Activated T-helper 1 cell treated with anti-CD3 and anti-CD28 coated beads, Interleukin-12 subunit alpha, Interleukin-12 subunit beta, Interleukin-2, Interleukin-4 antibody, amounts not matched to agents 30 ng/mL and 10 ng/mL and 1 ng/mL, durations not matched to agents 14 hours and 24 hours and 36 hours (primary cell): ENCODE measurements at regions not wholly inside any gene's neighbourhood (a gene's known extent, or its start where the extent isn't known, plus 50 kb on each side); places are given as distances from the start of the nearest gene placed in this dataset.
"Not testable (repeated sequence)": the region's sequence is repeated elsewhere in the genome, so short reads cannot be mapped to it uniquely, and the experiment has no call there.

Experiments
- DNase-seq: peaks from one replicate; pipeline ENCODE4 v3.0.0; 2021; ENCODE audit warnings: low spot score
- H3K27ac Mint-ChIP-seq: one replicate; pipeline ENCODE4 v1.8.0; 2021; ENCODE audit warnings: mild to moderate bottlenecking, mixed read lengths
- H3K27me3 Mint-ChIP-seq: one replicate; pipeline ENCODE4 v1.8.0; 2022; ENCODE audit warnings: mild to moderate bottlenecking, moderate library complexity, mixed read lengths; ENCODE audit not compliant: insufficient read depth
- H3K36me3 Mint-ChIP-seq: one replicate; pipeline ENCODE4 v1.8.0; 2021; ENCODE audit warnings: low read depth, mixed read lengths
- H3K4me1 Mint-ChIP-seq: one replicate; pipeline ENCODE4 v1.8.0; 2021; ENCODE audit warnings: low read depth, mixed read lengths
- H3K4me3 Mint-ChIP-seq: one replicate; pipeline ENCODE4 v1.8.0; 2021; ENCODE audit warnings: mild to moderate bottlenecking, moderate library complexity, mixed read lengths
- H3K9me3 Mint-ChIP-seq: one replicate; pipeline ENCODE4 v1.8.0; 2021; ENCODE audit warnings: mixed read lengths
- intact Hi-C: fragments of 100-400 bp; cut with micrococcal nuclease; formaldehyde crosslinking; loops from one replicate; pipeline ENCODE4 v1.15.1; 2024

DNA sequence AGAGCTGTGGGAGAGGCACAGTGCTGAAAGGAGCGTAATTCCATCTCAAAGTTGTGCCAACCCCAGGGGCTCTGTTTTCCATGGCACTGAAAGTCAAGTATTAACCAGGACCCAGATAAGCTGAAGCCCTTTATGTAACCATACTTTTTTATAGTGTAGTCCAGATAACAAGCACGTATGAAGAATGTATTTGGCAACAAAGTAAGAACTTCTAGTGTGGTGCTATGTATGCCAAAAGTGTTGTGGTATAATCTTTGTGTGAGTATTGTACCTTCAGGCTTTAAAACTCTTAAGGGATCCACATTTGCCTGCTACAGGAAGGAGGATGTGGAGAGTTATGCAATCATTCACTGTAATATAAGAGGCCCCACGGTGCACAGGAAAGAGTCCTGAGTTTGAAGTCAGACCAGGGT lies 129.4 kb downstream of the IBTK start:
- Mint-ChIP-seq H3K9me3 (no peaks in the 10 kb centered on the region), H3K36me3 (no peaks in the 10 kb centered on the region), H3K4me1 (no peaks in the 10 kb centered on the region), H3K27ac (no peak overlapping the region), H3K27me3 (no peaks in the 10 kb centered on the region), H3K4me3 (no peak overlapping the region)
- no peak for DNase-seq
- intact Hi-C loops, result no loop called here

DNA sequence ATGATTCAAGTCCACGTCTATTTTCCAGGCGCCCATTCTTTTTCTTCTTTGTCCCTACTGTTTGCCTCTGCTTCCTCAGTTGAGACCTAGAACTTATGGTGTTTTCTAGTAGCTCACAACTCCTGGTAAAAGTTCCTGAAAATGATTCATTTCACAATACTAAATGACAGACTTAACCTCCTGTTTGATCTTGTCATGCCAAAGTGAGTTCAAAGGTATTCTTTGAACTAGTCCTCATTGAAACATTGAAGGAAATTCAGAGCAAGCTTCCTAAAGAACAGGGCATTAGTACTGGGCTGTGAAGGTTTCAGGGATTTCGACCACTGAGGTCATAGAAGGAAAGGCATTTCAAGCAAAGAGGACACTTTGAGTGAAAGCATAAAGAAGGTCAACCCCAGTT lies 132.8 kb downstream of the IBTK start:
- intact Hi-C loops, result no loop called here
- Mint-ChIP-seq H3K4me3 (no peak overlapping the region), H3K9me3 (no peaks in the 10 kb centered on the region), H3K4me1 (no peaks in the 10 kb centered on the region), H3K27me3 (no peaks in the 10 kb centered on the region), H3K27ac (no peak overlapping the region), H3K36me3 (no peaks in the 10 kb centered on the region)
- no peak for DNase-seq

DNA sequence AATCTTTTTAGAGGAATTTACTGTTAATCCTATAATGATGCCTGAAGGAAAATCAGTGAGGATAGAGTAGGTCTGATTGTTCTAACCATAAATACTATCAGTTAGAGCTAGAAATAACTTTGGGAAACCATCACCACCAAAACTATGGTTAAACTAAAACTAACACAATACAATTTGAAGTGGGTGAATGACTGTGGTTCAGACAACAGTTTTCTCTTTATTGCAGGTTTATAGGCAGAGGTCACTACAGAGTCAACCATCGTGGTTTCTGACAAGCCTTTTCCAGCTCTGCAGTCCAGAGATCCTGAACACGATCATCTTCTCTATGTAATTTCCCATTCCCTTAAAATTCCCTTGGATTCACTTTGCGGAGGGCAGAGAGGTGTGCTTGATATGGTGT lies 134.3 kb downstream of the IBTK start:
- Mint-ChIP-seq H3K4me3 (no peak overlapping the region), H3K9me3 (no peaks in the 10 kb centered on the region), H3K4me1 (no peaks in the 10 kb centered on the region), H3K27me3 (no peaks in the 10 kb centered on the region), H3K36me3 (no peaks in the 10 kb centered on the region), H3K27ac (no peak overlapping the region)
- intact Hi-C loops, result no loop called here
- no peak for DNase-seq

DNA sequence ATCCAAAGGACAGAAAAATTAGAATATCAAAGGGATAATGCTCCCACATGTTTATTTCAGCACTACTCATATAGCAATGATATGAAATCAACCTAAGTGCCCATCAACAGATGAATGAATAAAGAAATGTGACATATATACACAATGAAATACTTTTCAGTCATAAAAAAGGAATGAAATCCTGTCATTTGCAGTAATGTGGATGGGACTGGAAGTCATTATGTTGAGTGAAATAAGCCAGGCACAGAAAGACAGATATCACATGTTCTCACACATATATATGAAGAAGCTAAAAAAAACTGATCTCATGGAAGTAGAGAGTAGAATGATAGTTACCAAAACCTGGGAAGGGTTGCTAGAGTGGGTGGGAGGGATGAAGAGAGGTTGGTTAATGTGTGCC lies 135.7 kb downstream of the IBTK start:
- Mint-ChIP-seq H3K36me3 (no peaks in the 10 kb centered on the region), H3K4me1 (no peaks in the 10 kb centered on the region), H3K9me3 (peaks cover 7% of the 10 kb centered on the region), H3K4me3 (no peak overlapping the region), H3K27ac (no peak overlapping the region), H3K27me3 (no peaks in the 10 kb centered on the region)
- no peak for DNase-seq
- intact Hi-C loops, result no loop called here

DNA sequence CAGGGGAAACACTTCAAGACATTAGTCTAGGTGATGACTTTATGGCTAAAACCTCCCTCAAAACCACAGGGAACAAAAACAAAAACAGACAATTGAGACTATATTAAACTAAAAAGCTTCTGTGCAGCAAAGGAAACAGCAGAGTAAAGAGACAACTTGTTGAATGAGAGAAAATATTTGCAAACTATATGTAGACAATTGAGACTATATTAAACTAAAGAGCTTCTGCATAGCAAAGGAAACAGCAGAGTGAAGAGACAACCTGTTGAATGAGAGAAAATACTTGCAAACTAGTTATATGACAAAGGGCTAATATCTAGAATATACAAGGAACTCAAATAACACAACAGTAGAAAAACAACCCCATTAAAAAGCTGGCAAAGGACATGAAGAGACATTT lies 136.4 kb downstream of the IBTK start:
- no peak overlapping the region for H3K27ac Mint-ChIP-seq
- H3K9me3 Mint-ChIP-seq, result peaks cover 7% of the 10 kb centered on the region
- DNase-seq, result no peak
- intact Hi-C loops, result no loop called here
- no peaks in the 10 kb centered on the region for H3K36me3 Mint-ChIP-seq
- no peak overlapping the region for H3K4me3 Mint-ChIP-seq
- H3K4me1 Mint-ChIP-seq, result no peaks in the 10 kb centered on the region
- no peaks in the 10 kb centered on the region for H3K27me3 Mint-ChIP-seq

DNA sequence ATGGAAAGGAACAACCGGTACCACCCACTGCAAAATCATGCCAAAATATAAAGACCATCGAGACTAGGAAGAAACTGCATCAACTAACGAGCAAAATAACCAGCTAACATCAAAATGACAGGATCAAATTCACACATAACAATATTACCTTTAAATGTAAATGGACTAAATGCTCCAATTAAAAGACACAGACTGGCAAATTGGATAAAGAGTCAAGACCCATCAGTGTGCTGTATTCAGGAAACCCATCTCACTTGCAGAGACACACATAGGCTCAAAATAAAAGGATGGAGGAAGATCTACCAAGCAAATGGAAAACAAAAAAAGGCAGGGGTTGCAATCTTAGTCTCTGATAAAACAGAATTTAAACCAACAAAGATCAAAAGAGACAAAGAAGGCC lies 144.4 kb downstream of the IBTK start:
- H3K36me3 Mint-ChIP-seq, H3K9me3 Mint-ChIP-seq, H3K4me3 Mint-ChIP-seq, H3K27ac Mint-ChIP-seq, H3K4me1 Mint-ChIP-seq, DNase-seq, intact Hi-C loops, H3K27me3 Mint-ChIP-seq: not testable (repeated sequence)

DNA sequence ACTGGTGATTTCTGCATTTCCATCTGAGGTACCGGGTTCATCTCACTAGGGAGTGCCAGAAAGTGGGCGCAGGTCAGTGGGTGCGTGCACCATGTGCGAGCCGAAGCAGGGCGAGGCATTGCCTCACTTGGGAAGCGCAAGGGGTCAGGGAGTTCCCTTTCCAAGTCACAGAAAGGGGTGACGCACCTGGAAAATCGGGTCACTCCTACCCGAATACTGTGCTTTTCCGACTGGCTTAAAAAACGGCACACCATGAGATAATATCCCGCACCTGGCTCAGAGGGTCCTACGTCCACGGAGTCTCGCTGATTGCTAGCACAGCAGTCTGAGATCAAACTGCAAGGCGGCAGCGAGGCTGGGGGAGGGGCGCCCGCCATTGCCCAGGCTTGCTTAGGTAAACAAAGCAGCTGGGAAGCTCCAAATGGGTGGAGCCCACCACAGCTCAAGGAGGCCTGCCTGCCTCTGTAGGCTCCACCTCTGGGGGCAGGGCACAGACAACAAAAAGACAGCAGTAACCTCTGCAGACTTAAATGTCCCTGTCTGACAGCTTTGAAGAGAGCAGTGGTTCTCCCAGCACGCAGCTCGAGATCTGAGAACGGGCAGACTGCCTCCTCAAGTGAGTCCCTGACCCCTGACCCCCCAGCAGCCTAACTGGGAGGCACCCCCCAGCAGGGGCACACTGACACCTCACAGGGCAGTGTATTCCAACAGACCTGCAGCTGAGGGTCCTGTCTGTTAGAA lies 146.0 kb downstream of the IBTK start:
- H3K4me3 Mint-ChIP-seq, H3K27ac Mint-ChIP-seq, H3K27me3 Mint-ChIP-seq, H3K9me3 Mint-ChIP-seq, H3K36me3 Mint-ChIP-seq, intact Hi-C loops, DNase-seq, H3K4me1 Mint-ChIP-seq: not testable (repeated sequence)

DNA sequence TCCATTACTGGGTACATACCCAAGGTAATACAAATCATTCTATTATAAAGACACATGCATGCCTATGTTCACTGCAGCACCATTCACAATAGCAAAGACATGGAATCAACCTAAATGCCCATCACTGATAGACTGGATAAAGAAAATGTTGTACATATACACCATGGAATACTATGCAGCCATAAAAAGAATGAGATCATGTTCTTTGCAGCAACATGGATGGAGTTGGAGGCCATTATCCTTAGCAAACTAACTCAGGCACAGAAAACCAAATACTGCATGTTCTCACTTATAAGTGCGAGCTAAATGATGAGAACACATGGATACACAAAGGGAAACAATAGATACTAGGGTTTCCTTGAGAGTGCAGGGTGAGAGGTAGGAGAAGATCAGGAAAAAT lies 146.8 kb downstream of the IBTK start:
- H3K9me3 Mint-ChIP-seq, H3K27ac Mint-ChIP-seq, H3K27me3 Mint-ChIP-seq, DNase-seq, H3K36me3 Mint-ChIP-seq, H3K4me1 Mint-ChIP-seq, intact Hi-C loops, H3K4me3 Mint-ChIP-seq: not testable (repeated sequence)

DNA sequence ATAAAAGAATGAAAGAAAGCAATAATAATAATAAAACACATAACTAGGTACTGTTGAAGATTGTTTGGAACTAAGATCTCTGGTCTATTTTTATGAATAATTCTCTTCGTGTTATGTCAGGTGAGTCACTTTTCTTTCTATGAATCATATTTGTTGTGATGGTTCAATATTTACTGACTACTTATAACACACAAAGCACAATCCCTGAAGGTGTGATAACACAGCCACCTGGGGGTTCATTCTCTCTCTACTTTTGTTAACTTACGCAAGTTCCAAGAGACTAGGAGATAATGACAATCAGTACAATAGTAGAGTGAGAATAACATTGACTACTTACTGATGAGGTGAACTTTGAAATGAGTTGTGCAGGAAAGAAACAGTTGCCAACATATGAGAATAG lies 149.9 kb downstream of the IBTK start:
- Mint-ChIP-seq H3K27me3 (no peaks in the 10 kb centered on the region), H3K4me3 (no peak overlapping the region), H3K27ac (no peak overlapping the region), H3K36me3 (no peaks in the 10 kb centered on the region), H3K4me1 (no peaks in the 10 kb centered on the region), H3K9me3 (no peaks in the 10 kb centered on the region)
- intact Hi-C loops, result no loop called here
- no peak for DNase-seq

DNA sequence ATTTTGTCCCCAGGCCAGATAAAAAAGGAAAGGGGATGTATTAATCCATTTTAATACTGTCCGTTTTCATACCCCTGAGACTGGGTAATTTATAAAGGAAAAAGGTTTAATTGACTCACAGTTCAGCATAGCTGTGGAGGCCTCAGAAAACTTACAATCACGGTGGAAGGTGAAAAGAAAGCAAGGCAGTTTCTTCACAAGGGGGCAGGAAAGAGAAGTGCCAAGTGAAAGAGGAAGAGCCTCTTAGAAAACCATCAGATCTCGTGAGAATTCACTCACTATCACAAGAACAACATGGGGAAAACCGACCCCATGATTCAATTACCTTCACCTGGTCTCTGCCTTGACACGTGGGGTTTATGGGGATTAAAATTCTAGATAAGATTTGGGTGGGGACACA lies 152.5 kb downstream of the IBTK start:
- Mint-ChIP-seq H3K9me3 (no peaks in the 10 kb centered on the region), H3K36me3 (no peaks in the 10 kb centered on the region), H3K27ac (no peak overlapping the region), H3K27me3 (no peaks in the 10 kb centered on the region), H3K4me3 (no peak overlapping the region), H3K4me1 (no peaks in the 10 kb centered on the region)
- DNase-seq, result no peak
- intact Hi-C loops, result no loop called here

DNA sequence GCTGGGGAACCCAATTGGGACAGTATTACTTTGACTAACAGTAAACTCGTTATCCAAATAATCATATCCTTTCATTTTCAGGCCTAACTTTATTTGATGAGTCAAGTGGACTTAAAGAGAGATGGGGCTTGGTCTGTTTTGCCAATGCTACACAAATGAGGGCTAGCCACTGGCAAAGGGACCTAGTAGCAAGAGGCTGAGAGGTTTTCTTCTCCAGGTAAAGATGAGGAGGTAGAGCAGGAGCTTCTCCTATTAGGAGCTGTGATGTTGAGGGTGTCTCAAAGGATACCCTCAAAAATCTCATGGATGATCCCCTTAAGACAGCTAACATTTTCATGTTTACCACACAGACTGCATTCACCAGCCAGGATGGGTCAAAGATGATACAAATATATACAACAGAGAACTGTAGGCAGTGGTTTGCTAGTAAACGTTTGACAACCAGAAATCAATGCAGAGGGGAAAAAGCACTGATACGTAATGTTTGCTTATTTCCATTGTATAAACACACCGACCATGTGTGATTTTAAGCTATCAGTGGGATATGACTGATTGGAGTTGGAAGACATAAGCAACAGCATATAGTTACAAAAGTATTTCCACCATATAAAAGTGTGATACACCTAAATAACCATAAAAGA lies 153.3 kb downstream of the IBTK start:
- H3K9me3 Mint-ChIP-seq, result no peaks in the 10 kb centered on the region
- DNase-seq, result no peak
- H3K27ac Mint-ChIP-seq, result no peak overlapping the region
- H3K4me3 Mint-ChIP-seq, result no peak overlapping the region
- intact Hi-C loops, result no loop called here
- H3K27me3 Mint-ChIP-seq, result no peaks in the 10 kb centered on the region
- no peaks in the 10 kb centered on the region for H3K36me3 Mint-ChIP-seq
- no peaks in the 10 kb centered on the region for H3K4me1 Mint-ChIP-seq

DNA sequence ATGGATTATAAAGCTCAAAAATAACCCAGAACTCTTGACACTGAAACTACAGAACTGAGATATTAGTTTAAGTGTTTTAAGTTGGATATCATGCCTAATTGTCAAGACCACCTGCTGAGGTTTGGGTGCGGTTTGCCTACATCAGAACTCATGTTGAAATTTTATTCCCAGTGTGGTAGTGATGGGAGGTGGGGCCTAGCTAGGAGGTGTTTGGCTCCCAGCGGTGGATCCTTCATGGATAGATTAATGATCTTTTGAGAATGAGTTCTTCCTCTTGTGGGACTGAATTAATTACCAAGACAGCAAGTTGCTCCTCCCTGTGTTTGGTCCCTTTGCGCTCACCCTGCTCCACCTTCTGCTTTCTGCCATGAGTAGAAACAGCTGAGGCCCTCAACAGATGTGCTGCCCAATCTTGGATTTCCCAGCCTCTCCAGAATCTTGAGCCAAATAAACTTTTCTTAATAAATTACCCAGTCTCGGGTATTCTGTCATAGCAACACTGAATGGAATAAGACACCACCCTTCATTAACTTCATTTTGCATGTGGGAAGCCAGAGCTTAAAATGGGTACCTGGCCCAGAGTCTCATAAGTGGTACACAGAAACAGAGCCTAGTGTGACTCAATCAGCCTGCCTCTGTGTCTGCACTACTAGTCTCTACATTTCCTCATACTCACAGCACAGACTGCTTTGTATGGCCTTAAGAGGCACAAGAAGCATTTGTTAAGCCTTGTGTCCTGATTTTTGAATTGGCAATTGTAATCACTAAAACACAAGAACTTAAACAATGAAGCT lies 158.4 kb downstream of the IBTK start:
- intact Hi-C loops, result no loop called here
- Mint-ChIP-seq H3K27me3 (peaks cover 2% of the 10 kb centered on the region), H3K36me3 (no peaks in the 10 kb centered on the region), H3K4me1 (no peaks in the 10 kb centered on the region), H3K9me3 (no peaks in the 10 kb centered on the region), H3K4me3 (no peak overlapping the region), H3K27ac (no peak overlapping the region)
- DNase-seq, result no peak

DNA sequence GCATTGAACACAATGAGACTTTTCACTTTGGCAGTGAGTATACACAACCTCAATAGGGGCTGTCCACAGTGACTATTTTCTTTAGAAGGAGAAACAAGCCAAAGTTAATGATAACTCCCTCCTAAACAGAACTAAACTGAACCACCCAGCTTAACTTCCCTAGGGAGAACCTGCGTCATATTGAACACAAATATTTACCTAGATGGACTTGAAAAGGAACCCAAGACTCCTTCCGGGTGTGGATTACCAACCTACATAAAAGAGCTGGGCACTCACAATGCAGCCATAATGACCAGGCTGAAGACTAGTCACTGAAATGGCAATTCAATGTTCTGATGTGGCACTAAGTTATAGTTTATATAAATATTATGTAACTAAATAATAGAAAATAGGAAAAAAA lies 160.6 kb downstream of the IBTK start:
- no peaks in the 10 kb centered on the region for H3K36me3 Mint-ChIP-seq
- no peak for DNase-seq
- no peak overlapping the region for H3K27ac Mint-ChIP-seq
- no peak overlapping the region for H3K4me3 Mint-ChIP-seq
- H3K4me1 Mint-ChIP-seq, result no peaks in the 10 kb centered on the region
- intact Hi-C loops, result no loop called here
- H3K27me3 Mint-ChIP-seq, result peaks cover 2% of the 10 kb centered on the region
- H3K9me3 Mint-ChIP-seq, result no peaks in the 10 kb centered on the region
